GM12892 (cell line): ENCODE measurements at regions not wholly inside any gene's neighbourhood (a gene's known extent, or its start where the extent isn't known, plus 50 kb on each side); places are given as distances from the start of the nearest gene placed in this dataset.

Source experiments
- POLR2A ChIP-seq: IDR thresholded peaks from 2 replicates; pipeline ENCODE4 v1.6.1; 2011; ENCODE audit warnings: low read depth, low read length, control low read depth
- POLR2AphosphoS5 ChIP-seq: IDR thresholded peaks from 2 replicates; pipeline ENCODE4 v1.6.1; 2011; ENCODE audit warnings: low read depth, low read length, control low read depth
- TAF1 ChIP-seq: IDR thresholded peaks from 2 replicates; pipeline ENCODE4 v1.6.1; 2011; ENCODE audit warnings: low read depth, mild to moderate bottlenecking, control low read depth, low read length, borderline replicate concordance

GRCh38 chr7:68429411-68430117, 1168.7 kb upstream of the AUTS2 start:
- TF ChIP-seq POLR2AphosphoS5 (no peak), POLR2A (no peak), TAF1 (no peak)
